ENCODE measurements at regions not wholly inside any gene's neighbourhood (a gene's known extent, or its start where the extent isn't known, plus 50 kb on each side); places are given as distances from the start of the nearest gene placed in this dataset.
"Not testable (repeated sequence)": the region's sequence is repeated elsewhere in the genome, so short reads cannot be mapped to it uniquely, and the experiment has no call there.

DNA sequence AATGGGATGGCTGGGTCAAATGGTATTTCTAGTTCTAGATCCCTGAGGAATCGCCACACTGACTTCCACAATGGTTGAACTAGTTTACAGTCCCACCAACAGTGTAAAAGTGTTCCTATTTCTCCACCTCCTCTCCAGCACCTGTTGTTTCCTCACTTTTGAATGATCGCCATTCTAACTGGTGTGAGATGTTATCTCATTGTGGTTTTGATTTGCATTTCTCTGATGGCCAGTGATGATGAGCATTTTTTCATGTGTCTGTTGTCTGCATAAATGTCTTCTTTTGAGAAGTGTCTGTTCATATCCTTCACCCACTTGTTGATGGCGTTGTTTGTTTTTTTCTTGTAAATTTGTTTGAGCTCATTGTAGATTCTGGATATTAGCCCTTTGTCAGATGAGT, 272.9 kb upstream of the GRAMD2B start:
- peaks cover 0 to 18% (median 10%) of the 10 kb centered on the region in 11 donors for H3K9me3 Mint-ChIP-seq
- ATAC-seq; H3K9me3 ChIP-seq (ENCODE audit: control insufficient read depth in 2 of 3, low read length in 3 of 3); H3K27ac ChIP-seq (ENCODE audit: low read depth, low read length); CTCF ChIA-PET; H3K27ac Mint-ChIP-seq; H3K27me3 ChIP-seq (ENCODE audit: control insufficient read depth in 2 of 2, insufficient read depth in 2 of 2, low read length in 2 of 2); H3K4me1 ChIP-seq (ENCODE audit: control insufficient read depth in 2 of 2, insufficient read depth in 2 of 2, low read length in 2 of 2); H3K27me3 Mint-ChIP-seq; H3K4me3 Mint-ChIP-seq; DNase-seq; H3K36me3 Mint-ChIP-seq; H3K4me1 Mint-ChIP-seq; H3K4me3 ChIP-seq (ENCODE audit: low read length); intact Hi-C loops (cut with micrococcal nuclease); POLR2A ChIA-PET; H3K36me3 ChIP-seq (ENCODE audit: control insufficient read depth in 2 of 3, insufficient read depth in 3 of 3, low read length in 3 of 3): not testable (repeated sequence)

DNA sequence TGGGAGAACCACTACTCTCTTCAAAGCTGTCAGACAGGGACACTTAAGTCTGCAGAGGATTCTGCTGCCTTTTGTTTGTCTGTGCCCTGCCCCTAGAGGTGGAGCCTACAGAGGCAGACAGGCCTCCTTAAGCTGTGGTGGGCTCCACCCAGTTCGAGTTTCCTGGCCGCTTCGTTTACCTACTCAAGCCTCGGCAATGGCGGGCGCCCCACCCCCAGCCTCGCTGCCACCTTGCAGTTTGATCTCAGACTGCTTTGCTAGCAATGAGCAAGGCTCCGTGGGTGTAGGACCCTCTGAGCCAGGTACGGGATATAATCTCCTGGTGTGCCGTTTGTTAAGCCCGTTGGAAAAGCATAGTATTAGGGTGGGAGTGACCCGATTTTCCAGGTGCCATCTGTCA, 267.9 kb upstream of the GRAMD2B start:
- H3K9me3 Mint-ChIP-seq: peaks cover 10 to 41% (median 17%) of the 10 kb centered on the region in 11 donors
- POLR2A ChIA-PET; intact Hi-C loops (cut with micrococcal nuclease); DNase-seq; CTCF ChIA-PET; H3K27me3 Mint-ChIP-seq; H3K27ac Mint-ChIP-seq; ATAC-seq; H3K27me3 ChIP-seq (ENCODE audit: control insufficient read depth in 2 of 2, insufficient read depth in 2 of 2, low read length in 2 of 2); H3K36me3 ChIP-seq (ENCODE audit: control insufficient read depth in 2 of 3, insufficient read depth in 3 of 3, low read length in 3 of 3); H3K4me3 Mint-ChIP-seq; H3K4me1 Mint-ChIP-seq; H3K9me3 ChIP-seq (ENCODE audit: control insufficient read depth in 2 of 3, low read length in 3 of 3); H3K4me1 ChIP-seq (ENCODE audit: control insufficient read depth in 2 of 2, insufficient read depth in 2 of 2, low read length in 2 of 2); H3K27ac ChIP-seq (ENCODE audit: low read depth, low read length); H3K4me3 ChIP-seq (ENCODE audit: low read length): not testable (repeated sequence)
- H3K36me3 Mint-ChIP-seq: peaks cover 0 to 12% (median 0%) of the 10 kb centered on the region in 5 donors

DNA sequence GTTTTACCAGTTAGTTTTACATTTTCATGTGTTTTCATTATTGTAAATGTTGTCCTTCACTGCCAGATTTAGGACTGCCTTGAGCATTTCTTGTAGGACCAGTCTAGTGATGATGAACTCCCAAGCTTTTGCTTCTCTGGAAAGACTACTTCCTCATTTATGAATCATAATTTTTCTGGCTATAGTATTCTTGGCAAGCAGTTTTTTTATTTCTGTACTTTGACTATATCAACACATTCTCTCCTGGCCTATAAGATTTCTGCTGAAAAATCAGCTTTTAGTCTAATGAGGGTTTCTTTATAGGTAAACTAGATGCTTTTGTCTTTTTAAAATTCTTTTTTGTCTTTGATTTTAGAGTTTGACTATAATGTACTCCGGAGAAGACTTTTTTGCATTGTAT, 256.8 kb upstream of the GRAMD2B start:
- Histone ChIP-seq H3K9me3 (ENCODE audit: control insufficient read depth in 2 of 3, low read length in 3 of 3) (peaks cover 0 to 17% (median 0%) of the 10 kb centered on the region in 3 experiments), H3K27ac (ENCODE audit: low read depth, low read length) (no peak overlapping the region), H3K4me1 (ENCODE audit: control insufficient read depth in 2 of 2, insufficient read depth in 2 of 2, low read length in 2 of 2) (no peaks in the 10 kb centered on the region), H3K36me3 (ENCODE audit: control insufficient read depth in 2 of 3, insufficient read depth in 3 of 3, low read length in 3 of 3) (no peaks in the 10 kb centered on the region), H3K4me3 (ENCODE audit: low read length) (no peak overlapping the region), H3K27me3 (ENCODE audit: control insufficient read depth in 2 of 2, insufficient read depth in 2 of 2, low read length in 2 of 2) (no peaks in the 10 kb centered on the region)
- H3K9me3 Mint-ChIP-seq: peaks cover 16 to 34% (median 18%) of the 10 kb centered on the region in 11 donors
- H3K27me3 Mint-ChIP-seq: no peaks in the 10 kb centered on the region
- H3K36me3 Mint-ChIP-seq: peaks cover 0 to 5% (median 0%) of the 10 kb centered on the region in 5 donors
- H3K4me3 Mint-ChIP-seq: no peak overlapping the region
- POLR2A ChIA-PET: no interaction called here
- no peak overlapping the region for H3K27ac Mint-ChIP-seq
- intact Hi-C loops (cut with micrococcal nuclease): no loop called here
- H3K4me1 Mint-ChIP-seq: no peaks in the 10 kb centered on the region
- ATAC-seq (no peak), DNase-seq (no peak)
- CTCF ChIA-PET: no interaction called here

DNA sequence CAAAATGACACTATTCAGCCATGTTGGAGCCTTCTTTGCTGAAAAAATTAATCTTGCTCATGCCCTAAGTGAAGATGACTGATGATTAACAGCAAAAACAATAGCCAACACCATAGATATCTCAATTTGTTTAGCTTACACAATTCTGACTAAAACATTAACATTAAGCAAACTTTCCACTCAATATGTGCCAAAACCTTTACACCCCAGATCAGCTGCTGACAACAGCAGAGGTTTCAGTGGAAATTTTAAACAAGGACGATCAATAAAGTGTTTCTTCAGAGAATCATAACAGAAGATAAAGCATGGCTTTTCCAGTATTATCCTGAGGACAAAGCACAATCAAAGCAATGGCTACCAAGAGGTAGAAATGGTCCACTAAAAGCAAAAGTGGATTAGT, 254.4 kb upstream of the GRAMD2B start:
- H3K27ac ChIP-seq (ENCODE audit: low read depth, low read length): no peak overlapping the region
- H3K36me3 ChIP-seq (ENCODE audit: control insufficient read depth in 2 of 3, insufficient read depth in 3 of 3, low read length in 3 of 3): no peaks in the 10 kb centered on the region
- peaks cover 13 to 44% (median 23%) of the 10 kb centered on the region in 11 donors for H3K9me3 Mint-ChIP-seq
- H3K27me3 ChIP-seq (ENCODE audit: control insufficient read depth in 2 of 2, insufficient read depth in 2 of 2, low read length in 2 of 2): no peaks in the 10 kb centered on the region
- H3K9me3 ChIP-seq (ENCODE audit: control insufficient read depth in 2 of 3, low read length in 3 of 3): peaks cover 0 to 17% (median 0%) of the 10 kb centered on the region in 3 experiments
- no peaks in the 10 kb centered on the region for H3K4me1 Mint-ChIP-seq
- DNase-seq: no peak
- CTCF ChIA-PET: no interaction called here
- POLR2A ChIA-PET: interaction anchor here (0.9 kb wide), 1 partner anchor 9 kb away, joined by 3 read pairs; no protein-coding TSS in a partner anchor
- H3K4me3 Mint-ChIP-seq: no peak overlapping the region
- ATAC-seq: no peak
- no peak overlapping the region for H3K27ac Mint-ChIP-seq
- intact Hi-C loops (cut with micrococcal nuclease): no loop called here
- H3K4me1 ChIP-seq (ENCODE audit: control insufficient read depth in 2 of 2, insufficient read depth in 2 of 2, low read length in 2 of 2): no peaks in the 10 kb centered on the region
- peaks cover 0 to 9% (median 0%) of the 10 kb centered on the region in 5 donors for H3K36me3 Mint-ChIP-seq
- no peaks in the 10 kb centered on the region for H3K27me3 Mint-ChIP-seq
- H3K4me3 ChIP-seq (ENCODE audit: low read length): no peak overlapping the region

DNA sequence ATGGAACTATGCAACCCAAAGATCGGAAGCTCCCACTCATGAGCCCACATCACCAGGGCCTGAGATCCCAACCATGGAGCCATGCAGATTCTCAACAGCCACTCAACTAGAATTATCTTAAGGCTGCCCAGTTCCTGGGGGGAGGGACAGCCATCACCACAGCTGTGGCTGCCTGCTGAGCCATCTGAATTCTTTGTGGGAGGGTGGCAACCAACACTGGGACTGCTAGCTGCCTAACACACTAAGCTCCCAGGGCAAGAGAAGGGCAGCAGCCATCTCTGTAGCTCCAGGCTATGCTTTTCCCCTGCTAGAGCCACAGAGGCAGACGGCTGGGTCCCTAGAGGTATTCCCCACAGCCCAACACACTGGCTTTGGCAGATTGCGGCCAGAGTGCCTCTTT, 251.3 kb upstream of the GRAMD2B start:
- H3K27ac Mint-ChIP-seq: no peak overlapping the region
- ChIA-PET CTCF (no interaction called here), POLR2A (no interaction called here)
- no peak overlapping the region for H3K27ac ChIP-seq (ENCODE audit: low read depth, low read length)
- peaks cover 0 to 9% (median 0%) of the 10 kb centered on the region in 3 experiments for H3K9me3 ChIP-seq (ENCODE audit: control insufficient read depth in 2 of 3, low read length in 3 of 3)
- H3K4me3 ChIP-seq (ENCODE audit: low read length): no peak overlapping the region
- H3K27me3 Mint-ChIP-seq: no peaks in the 10 kb centered on the region
- no peaks in the 10 kb centered on the region for H3K4me1 ChIP-seq (ENCODE audit: control insufficient read depth in 2 of 2, insufficient read depth in 2 of 2, low read length in 2 of 2)
- ATAC-seq (no peak), DNase-seq (no peak)
- no peaks in the 10 kb centered on the region for H3K27me3 ChIP-seq (ENCODE audit: control insufficient read depth in 2 of 2, insufficient read depth in 2 of 2, low read length in 2 of 2)
- peaks cover 7 to 40% (median 23%) of the 10 kb centered on the region in 11 donors for H3K9me3 Mint-ChIP-seq
- H3K4me1 Mint-ChIP-seq: no peaks in the 10 kb centered on the region
- intact Hi-C loops (cut with micrococcal nuclease): no loop called here
- H3K4me3 Mint-ChIP-seq: no peak overlapping the region
- no peaks in the 10 kb centered on the region for H3K36me3 ChIP-seq (ENCODE audit: control insufficient read depth in 2 of 3, insufficient read depth in 3 of 3, low read length in 3 of 3)
- peaks cover 0 to 9% (median 0%) of the 10 kb centered on the region in 5 donors for H3K36me3 Mint-ChIP-seq

DNA sequence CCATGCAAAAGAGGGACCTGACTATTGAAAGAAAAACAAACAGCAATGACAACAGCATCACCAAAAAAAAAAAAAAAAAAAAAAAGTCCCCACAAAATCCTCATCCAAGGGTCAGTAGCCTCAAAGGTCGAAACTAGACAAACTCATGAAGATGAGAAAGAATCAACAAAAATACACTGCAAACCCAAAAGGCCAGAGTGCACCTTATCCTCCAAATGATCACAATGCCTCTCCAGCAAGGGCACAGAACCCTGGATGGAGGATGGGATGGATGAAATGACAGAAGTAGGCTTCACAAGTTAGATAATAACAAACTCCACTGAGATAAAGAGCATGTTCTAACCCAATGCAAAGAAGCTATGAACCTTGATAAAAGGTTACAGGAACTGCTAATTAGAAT, 250.4 kb upstream of the GRAMD2B start:
- no peak for DNase-seq
- Mint-ChIP-seq H3K36me3 (peaks cover 0 to 9% (median 0%) of the 10 kb centered on the region in 5 donors), H3K27ac (no peak overlapping the region), H3K4me1 (no peaks in the 10 kb centered on the region), H3K27me3 (no peaks in the 10 kb centered on the region), H3K4me3 (no peak overlapping the region), H3K9me3 (peaks cover 5 to 39% (median 19%) of the 10 kb centered on the region in 11 donors)
- ATAC-seq: no peak
- H3K36me3 ChIP-seq (ENCODE audit: control insufficient read depth in 2 of 3, insufficient read depth in 3 of 3, low read length in 3 of 3): no peaks in the 10 kb centered on the region
- intact Hi-C loops (cut with micrococcal nuclease): no loop called here
- POLR2A ChIA-PET: no interaction called here
- no peak overlapping the region for H3K4me3 ChIP-seq (ENCODE audit: low read length)
- H3K27ac ChIP-seq (ENCODE audit: low read depth, low read length): no peak overlapping the region
- H3K9me3 ChIP-seq (ENCODE audit: control insufficient read depth in 2 of 3, low read length in 3 of 3): peaks cover 0 to 2% (median 0%) of the 10 kb centered on the region in 3 experiments
- H3K27me3 ChIP-seq (ENCODE audit: control insufficient read depth in 2 of 2, insufficient read depth in 2 of 2, low read length in 2 of 2): no peaks in the 10 kb centered on the region
- CTCF ChIA-PET: no interaction called here
- H3K4me1 ChIP-seq (ENCODE audit: control insufficient read depth in 2 of 2, insufficient read depth in 2 of 2, low read length in 2 of 2): no peaks in the 10 kb centered on the region

DNA sequence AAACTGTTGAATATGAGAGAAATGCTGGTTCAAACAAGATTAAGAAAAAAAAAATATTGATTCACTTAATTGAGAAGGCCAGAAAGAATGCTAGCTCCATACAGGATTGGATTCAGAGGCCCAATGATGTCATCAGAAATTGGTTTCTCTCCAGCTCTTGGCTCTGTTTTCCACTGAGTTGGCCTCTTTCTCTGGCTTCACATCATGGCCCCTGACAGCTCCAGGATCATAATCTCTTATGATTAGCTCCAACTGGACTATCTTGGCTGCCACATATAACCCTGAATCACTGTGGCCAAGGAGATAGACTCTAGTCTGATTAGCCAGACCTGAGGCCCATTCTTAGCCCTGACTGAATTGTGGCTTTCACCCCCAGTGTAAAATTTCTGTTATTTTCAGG, 244.7 kb upstream of the GRAMD2B start:
- Mint-ChIP-seq H3K9me3 (peaks cover 0 to 29% (median 13%) of the 10 kb centered on the region in 11 donors), H3K36me3 (no peaks in the 10 kb centered on the region), H3K4me1 (no peaks in the 10 kb centered on the region), H3K27ac (no peak overlapping the region), H3K27me3 (no peaks in the 10 kb centered on the region), H3K4me3 (no peak overlapping the region)
- Histone ChIP-seq H3K4me3 (ENCODE audit: low read length) (no peak overlapping the region), H3K36me3 (ENCODE audit: control insufficient read depth in 2 of 3, insufficient read depth in 3 of 3, low read length in 3 of 3) (no peaks in the 10 kb centered on the region), H3K4me1 (ENCODE audit: control insufficient read depth in 2 of 2, insufficient read depth in 2 of 2, low read length in 2 of 2) (no peaks in the 10 kb centered on the region), H3K27me3 (ENCODE audit: control insufficient read depth in 2 of 2, insufficient read depth in 2 of 2, low read length in 2 of 2) (no peaks in the 10 kb centered on the region), H3K9me3 (ENCODE audit: control insufficient read depth in 2 of 3, low read length in 3 of 3) (no peaks in the 10 kb centered on the region), H3K27ac (ENCODE audit: low read depth, low read length) (no peak overlapping the region)
- intact Hi-C loops (cut with micrococcal nuclease): no loop called here
- POLR2A ChIA-PET: no interaction called here
- CTCF ChIA-PET: no interaction called here
- no peak for ATAC-seq
- no peak for DNase-seq

All from naive thymus-derived CD4-positive, alpha-beta T cell (primary cell).